H9 (cell line): ENCODE measurements at regions not wholly inside any gene's neighbourhood (a gene's known extent, or its start where the extent isn't known, plus 50 kb on each side); places are given as distances from the start of the nearest gene placed in this dataset.

Experiments
- DNase-seq: peaks from one replicate; pipeline ENCODE4 v3.0.0-alpha.2; 2017
- H2AFZ ChIP-seq: one replicate; pipeline ENCODE4 v1.6.1; 2013; ENCODE audit warnings: mild to moderate bottlenecking, low read length, control low read depth, moderate library complexity
- H2AK5ac ChIP-seq: 2 replicates; pipeline ENCODE4 v1.6.1; 2013; ENCODE audit warnings: low read length, control low read depth, mixed read lengths; ENCODE audit not compliant: insufficient read length
- H2BK120ac ChIP-seq: one replicate; pipeline ENCODE4 v1.6.1; 2013; ENCODE audit warnings: low read depth, mild to moderate bottlenecking, low read length, control low read depth, inconsistent platforms; ENCODE audit not compliant: poor library complexity, severe bottlenecking
- H2BK12ac ChIP-seq: 2 replicates; pipeline ENCODE4 v1.6.1; 2013; ENCODE audit warnings: low read length, control low read depth, mixed read lengths, low read depth; ENCODE audit not compliant: insufficient read length
- H2BK15ac ChIP-seq: 2 replicates; pipeline ENCODE4 v1.6.1; 2013; ENCODE audit warnings: low read depth, low read length, control low read depth
- H2BK20ac ChIP-seq: one replicate; pipeline ENCODE4 v1.6.1; 2013; ENCODE audit warnings: low read depth, mild to moderate bottlenecking, low read length, control low read depth, inconsistent platforms; ENCODE audit not compliant: poor library complexity, severe bottlenecking
- H2BK5ac ChIP-seq: 2 replicates; pipeline ENCODE4 v1.6.1; 2013; ENCODE audit warnings: low read length, control low read depth, mixed read lengths; ENCODE audit not compliant: insufficient read length
- H3K14ac ChIP-seq: 2 replicates; pipeline ENCODE4 v1.6.1; 2013; ENCODE audit warnings: low read length, control low read depth; ENCODE audit not compliant: insufficient read depth
- H3K18ac ChIP-seq: 2 replicates; pipeline ENCODE4 v1.6.1; 2013; ENCODE audit warnings: low read depth, mild to moderate bottlenecking, mixed read lengths, low read length, control low read depth; ENCODE audit not compliant: insufficient read length
- H3K23ac ChIP-seq: 2 replicates; pipeline ENCODE4 v1.6.1; 2013; ENCODE audit warnings: low read length, control low read depth, mixed read lengths, low read depth; ENCODE audit not compliant: insufficient read length
- H3K23me2 ChIP-seq: 2 replicates; pipeline ENCODE4 v1.6.1; 2013; ENCODE audit warnings: low read depth, mild to moderate bottlenecking, mixed read lengths, low read length, control low read depth; ENCODE audit not compliant: insufficient read length, poor library complexity, severe bottlenecking
- H3K27ac ChIP-seq: 2 replicates; pipeline ENCODE4 v1.5.1; 2013; ENCODE audit warnings: low read length, control low read depth, mixed read lengths, low read depth; ENCODE audit not compliant: insufficient read length
- H3K27me3 ChIP-seq: 2 replicates; pipeline ENCODE4 v1.6.1; 2013; ENCODE audit warnings: low read length, control low read depth, inconsistent platforms; ENCODE audit not compliant: insufficient read depth
- H3K4ac ChIP-seq: 2 replicates; pipeline ENCODE4 v1.6.1; 2013; ENCODE audit warnings: low read depth, mild to moderate bottlenecking, control low read depth, inconsistent platforms, low read length, moderate library complexity
- H3K4me1 ChIP-seq: 2 replicates; pipeline ENCODE4 v1.6.1; 2013; ENCODE audit warnings: low read length, control low read depth, inconsistent platforms; ENCODE audit not compliant: insufficient read depth
- H3K4me2 ChIP-seq: 2 replicates; pipeline ENCODE4 v1.6.1; 2013; ENCODE audit warnings: low read length, control low read depth, mixed read lengths; ENCODE audit not compliant: insufficient read length, insufficient read depth
- H3K56ac ChIP-seq: 2 replicates; pipeline ENCODE4 v1.6.1; 2013; ENCODE audit warnings: low read depth, mild to moderate bottlenecking, mixed read lengths, low read length, control low read depth; ENCODE audit not compliant: insufficient read length
- H3K79me1 ChIP-seq: 2 replicates; pipeline ENCODE4 v1.6.1; 2013; ENCODE audit warnings: low read depth, mild to moderate bottlenecking, moderate library complexity, low read length, control low read depth, inconsistent platforms; ENCODE audit not compliant: insufficient read depth, poor library complexity, severe bottlenecking
- H3K79me2 ChIP-seq: 2 replicates; pipeline ENCODE4 v1.6.1; 2013; ENCODE audit warnings: low read length, control low read depth, inconsistent platforms; ENCODE audit not compliant: insufficient read depth
- H3K9ac ChIP-seq: 2 replicates; pipeline ENCODE4 v1.6.1; 2013; ENCODE audit warnings: low read length, control low read depth, mixed read lengths; ENCODE audit not compliant: insufficient read length; ENCODE audit errors: extremely low read depth
- H3K9me3 ChIP-seq: one replicate; pipeline ENCODE4 v1.6.1; 2013; ENCODE audit warnings: low read depth, low read length, inconsistent platforms; ENCODE audit not compliant: control insufficient read depth
- H3T11ph ChIP-seq: one replicate; pipeline ENCODE4 v1.6.1; 2013; ENCODE audit warnings: mild to moderate bottlenecking, low read length, control low read depth, inconsistent platforms
- H4K20me1 ChIP-seq: one replicate; pipeline ENCODE4 v1.6.1; 2013; ENCODE audit not compliant: control insufficient read depth, insufficient read length, insufficient read depth
- H4K5ac ChIP-seq: 2 replicates; pipeline ENCODE4 v1.6.1; 2013; ENCODE audit warnings: low read depth, mild to moderate bottlenecking, mixed read lengths, low read length, control low read depth; ENCODE audit not compliant: insufficient read length
- H4K8ac ChIP-seq: replicated peaks from 2 replicates; pipeline ENCODE4 v1.6.1; 2013; ENCODE audit warnings: low read length, control low read depth, mixed read lengths, low read depth; ENCODE audit not compliant: insufficient read length
- H4K91ac ChIP-seq: 2 replicates; pipeline ENCODE4 v1.6.1; 2013; ENCODE audit warnings: low read depth, mild to moderate bottlenecking, moderate library complexity, mixed read lengths, low read length, control low read depth; ENCODE audit not compliant: insufficient read length
- H3K27ac Mint-ChIP-seq, 3 experiments: 2 replicates in 2 of 3; 3 replicates in 1 of 3; pipeline ENCODE4 v1.8.0; 2020 to 2021; ENCODE audit warnings: mixed read lengths in 3 of 3, mild to moderate bottlenecking in 1 of 3, moderate library complexity in 1 of 3
- H3K27me3 Mint-ChIP-seq: 2 replicates; pipeline ENCODE4 v1.8.0; 2021; ENCODE audit warnings: low read depth, mild to moderate bottlenecking, moderate library complexity, mixed read lengths
- H3K36me3 Mint-ChIP-seq, 3 experiments: 2 replicates in 2 of 3; 3 replicates in 1 of 3; pipeline ENCODE4 v1.8.0; 2020 to 2021; ENCODE audit warnings: low read depth in 3 of 3, mixed read lengths in 3 of 3; ENCODE audit not compliant: insufficient read depth in 1 of 3
- H3K4me1 Mint-ChIP-seq, 2 experiments: 2 replicates each; pipeline ENCODE4 v1.8.0; 2020; ENCODE audit warnings: mixed read lengths in 2 of 2
- H3K4me3 Mint-ChIP-seq, 2 experiments: 2 replicates in 1 of 2; 3 replicates in 1 of 2; pipeline ENCODE4 v1.8.0; 2020 to 2021; ENCODE audit warnings: mild to moderate bottlenecking in 2 of 2, mixed read lengths in 2 of 2, moderate library complexity in 1 of 2
- H3K9me3 Mint-ChIP-seq, 2 experiments: 2 replicates in 1 of 2; 3 replicates in 1 of 2; pipeline ENCODE4 v1.8.0; 2020; ENCODE audit warnings: mild to moderate bottlenecking in 2 of 2, mixed read lengths in 2 of 2, moderate library complexity in 1 of 2
- CTCF ChIP-seq: fragments of 200-600 bp; sonication (generic); conservative IDR thresholded peaks from 3 replicates; pipeline ENCODE4 v1.8.0; 2021; ENCODE audit warnings: antibody characterized with exemption, mild to moderate bottlenecking
- WGBS: extraction: QIAGEN DNeasy Blood & Tissue Kit; methylation state at CpG from one replicate; pipeline ENCODE4 v1.1.7; 2013; ENCODE audit warnings: missing lambda C conversion rate, low lambda C conversion rate, mixed read lengths; ENCODE audit not compliant: insufficient read length; ENCODE audit errors: extremely low coverage; 5-methylcytosine and 5-hydroxymethylcytosine counted together

- peaks cover 6 to 12% of the 10 kb centered on the region in 2 experiments; a peak in 4 of 5 replicates for H3K9me3 Mint-ChIP-seq
- H3K4ac ChIP-seq, result no peak overlapping the region
- H3K4me1 Mint-ChIP-seq, result peaks cover 12 to 13% of the 10 kb centered on the region in 2 experiments
- H2BK5ac ChIP-seq, result no peak overlapping the region
- no peaks in the 10 kb centered on the region for H3K79me1 ChIP-seq
- no peak overlapping the region for H3K56ac ChIP-seq
- DNase-seq, result no peak
- no CpG with 5 or more reads among the region's 2 CpGs for WGBS
- H3K9me3 ChIP-seq, result no peaks in the 10 kb centered on the region
- no peak overlapping the region for H2AFZ ChIP-seq
- H3K4me2 ChIP-seq, result no peak overlapping the region
- no peak overlapping the region for H2BK12ac ChIP-seq
- H3K23me2 ChIP-seq, result no peaks in the 10 kb centered on the region
- H3K4me1 ChIP-seq, result peaks cover 5% of the 10 kb centered on the region; the same call in 1 of the 2 replicates
- no peak overlapping the region for H3K23ac ChIP-seq
- no peak overlapping the region for H4K8ac ChIP-seq
- H4K91ac ChIP-seq, result no peak overlapping the region
- no peak overlapping the region for H3K14ac ChIP-seq
- no peaks in the 10 kb centered on the region for H4K20me1 ChIP-seq
- H4K5ac ChIP-seq, result no peak overlapping the region
- H2BK15ac ChIP-seq, result no peak overlapping the region
- no peak for TF ChIP-seq CTCF
- peaks cover 2% of the 10 kb centered on the region; the same call in 1 of the 2 replicates for H3K27me3 Mint-ChIP-seq
- H3K18ac ChIP-seq, result no peak overlapping the region
- H2AK5ac ChIP-seq, result no peak overlapping the region
- no peak overlapping the region for H3K27ac ChIP-seq
- H3K9ac ChIP-seq, result no peak overlapping the region
- H3K4me3 Mint-ChIP-seq, result no peak overlapping the region
- H3K36me3 Mint-ChIP-seq, result peaks cover 0 to 2% (median 2%) of the 10 kb centered on the region in 3 experiments; a peak in 4 of 7 replicates
- H2BK20ac ChIP-seq, result no peak overlapping the region
- no peaks in the 10 kb centered on the region for H3K27me3 ChIP-seq
- H3T11ph ChIP-seq, result no peak overlapping the region
- H3K79me2 ChIP-seq, result no peaks in the 10 kb centered on the region
- H2BK120ac ChIP-seq, result no peak overlapping the region
- H3K27ac Mint-ChIP-seq, result 0 out of 7 replicates have a peak overlapping the region, but pooled peaks of 2 of the 3 experiments have one; percentile 7 to 46
Observed at GRCh38 chr6:166046226-166046625, 121.4 kb downstream of the TBXT start.
